ENCODE measurements at regions not wholly inside any gene's neighbourhood (a gene's known extent, or its start where the extent isn't known, plus 50 kb on each side); places are given as distances from the start of the nearest gene placed in this dataset.

- TF ChIP-seq CTCF (IDR thresholded peaks at IDR 0.05; ENCODE audit: low read depth, low read length) (no peak), POLR2A (IDR thresholded peaks at IDR 0.05; ENCODE audit: extremely low read depth, insufficient read length) (no peak), MAX (IDR thresholded peaks at IDR 0.05; ENCODE audit: low read depth, low read length) (no peak), MYC (IDR thresholded peaks at IDR 0.05; ENCODE audit: low read depth, low read length) (no peak)
Measured at GRCh38 chr18:1039421-1039820, 134.8 kb downstream of the ADCYAP1 start.
